HG03095 (cell line): ENCODE measurements at regions not wholly inside any gene's neighbourhood (a gene's known extent, or its start where the extent isn't known, plus 50 kb on each side); places are given as distances from the start of the nearest gene placed in this dataset.
"Not testable (repeated sequence)": the region's sequence is repeated elsewhere in the genome, so short reads cannot be mapped to it uniquely, and the experiment has no call there.

Experiments used
- ATAC-seq: cut with Tn5 transposase; IDR thresholded peaks from one replicate; pipeline ENCODE4 v1.9.1; 2021; ENCODE audit warnings: moderate library complexity; ENCODE audit not compliant: unreplicated experiment

GRCh38 chr7:11221984-11222383 is 248.3 kb downstream of the PHF14 start:
- ATAC-seq = no peak

GRCh38 chr7:11224535-11224934 is 250.9 kb downstream of the PHF14 start:
- no peak for ATAC-seq

GRCh38 chr7:11228515-11228914 is 254.8 kb downstream of the PHF14 start:
- no peak for ATAC-seq

- ATAC-seq = no peak
These were observed 257.5 kb downstream of the PHF14 start for GRCh38 chr7:11231190-11231589.

GRCh38 chr7:11232462-11232861 is 258.8 kb downstream of the PHF14 start:
- no peak for ATAC-seq

GRCh38 chr7:11233871-11234270 is 260.2 kb downstream of the PHF14 start:
- ATAC-seq = no peak

- ATAC-seq = no peak
These were observed 261.8 kb downstream of the PHF14 start for GRCh38 chr7:11235491-11235890.

- no peak for ATAC-seq
These were observed 263.0 kb downstream of the PHF14 start for GRCh38 chr7:11236680-11237079.

GRCh38 chr7:11237742-11238141 is 264.1 kb downstream of the PHF14 start:
- no peak for ATAC-seq

GRCh38 chr7:11239316-11239715 is 265.6 kb downstream of the PHF14 start:
- ATAC-seq = no peak

GRCh38 chr7:11243739-11244138 is 270.1 kb downstream of the PHF14 start:
- ATAC-seq = no peak

GRCh38 chr7:11244149-11244548 is 270.5 kb downstream of the PHF14 start:
- ATAC-seq = no peak

- ATAC-seq = no peak
These were observed 273.9 kb downstream of the PHF14 start for GRCh38 chr7:11247545-11247944.

- no peak for ATAC-seq
These were observed 277.8 kb downstream of the PHF14 start for GRCh38 chr7:11251436-11251835.

GRCh38 chr7:11252011-11252607 is 278.4 kb downstream of the PHF14 start:
- no peak for ATAC-seq

- ATAC-seq = no peak
These were observed 279.1 kb downstream of the PHF14 start for GRCh38 chr7:11252705-11253272.

GRCh38 chr7:11256501-11256900 is 282.8 kb downstream of the PHF14 start:
- ATAC-seq = no peak

- no peak for ATAC-seq
These were observed 287.8 kb downstream of the PHF14 start for GRCh38 chr7:11261470-11261869.

GRCh38 chr7:11266101-11266500 is 292.4 kb downstream of the PHF14 start:
- ATAC-seq = no peak

GRCh38 chr7:11272352-11272751 is 298.7 kb downstream of the PHF14 start:
- no peak for ATAC-seq

- no peak for ATAC-seq
These were observed 300.4 kb downstream of the PHF14 start for GRCh38 chr7:11274074-11274473.

GRCh38 chr7:11281953-11282352 is 308.3 kb downstream of the PHF14 start:
- no peak for ATAC-seq

GRCh38 chr7:11283584-11283983 is 309.9 kb downstream of the PHF14 start:
- ATAC-seq = not testable (repeated sequence)
